ENCODE measurements at regions not wholly inside any gene's neighbourhood (a gene's known extent, or its start where the extent isn't known, plus 50 kb on each side); places are given as distances from the start of the nearest gene placed in this dataset.
"Not testable (repeated sequence)": the region's sequence is repeated elsewhere in the genome, so short reads cannot be mapped to it uniquely, and the experiment has no call there.

DNA sequence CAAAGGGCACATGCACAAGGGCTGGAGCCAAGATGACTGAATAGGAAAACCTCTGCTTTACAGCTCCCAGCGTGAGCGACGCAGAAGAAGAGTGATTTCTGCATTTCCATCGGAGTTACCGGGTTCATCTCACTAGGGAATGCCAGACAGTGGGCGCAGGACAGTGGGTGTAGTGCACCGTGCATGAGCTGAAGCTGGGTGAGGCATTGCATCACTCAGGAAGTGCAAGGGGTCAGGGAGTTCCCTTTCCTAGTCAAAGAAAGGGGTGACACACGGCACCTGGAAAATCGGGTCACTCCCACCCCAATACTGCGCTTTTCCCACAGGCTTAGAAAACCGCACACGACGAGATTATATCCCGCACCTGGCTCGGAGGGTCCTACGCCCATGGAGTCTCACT is 64.5 kb upstream of the HTR1E start:
- not testable (repeated sequence) for DNase-seq (ENCODE audit: low read depth)

DNA sequence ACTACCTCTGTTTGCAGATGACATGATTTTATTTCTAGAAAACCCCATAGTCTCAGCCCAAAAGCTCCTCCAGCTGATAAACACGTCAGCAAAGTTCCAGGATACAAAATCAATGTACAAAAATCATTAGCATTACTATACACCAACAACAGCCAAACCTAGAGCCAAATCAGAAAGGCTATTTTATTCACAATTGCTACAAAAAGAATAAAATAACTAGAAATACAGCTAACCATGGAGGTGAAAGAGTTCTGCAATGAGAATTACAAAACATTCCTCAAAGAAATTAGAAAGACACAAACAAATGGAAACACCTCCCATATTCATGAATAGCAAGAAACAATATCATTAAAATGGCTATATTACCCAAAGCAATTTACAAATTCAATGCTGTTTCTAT is 65.6 kb upstream of the HTR1E start:
- no peak for DNase-seq (ENCODE audit: low read depth)

DNA sequence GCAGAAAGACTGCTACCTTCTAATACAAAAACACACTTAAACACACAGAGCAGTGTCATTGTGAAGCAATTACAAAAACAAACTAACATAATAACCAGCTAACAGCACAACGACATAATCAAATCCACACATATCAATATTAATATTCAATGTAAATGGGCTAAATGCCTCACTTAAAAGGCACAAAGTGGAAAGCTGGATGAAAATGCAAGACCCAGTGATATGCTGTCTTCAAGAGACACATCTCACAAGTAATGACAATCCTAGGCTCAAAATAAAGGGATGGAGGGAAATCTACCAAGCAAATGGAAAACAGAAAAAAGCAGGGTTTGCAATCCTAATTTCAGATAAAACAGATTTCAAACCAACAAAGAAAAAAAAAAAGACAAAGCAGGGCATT is 67.8 kb upstream of the HTR1E start:
- no peak for DNase-seq (ENCODE audit: low read depth)

DNA sequence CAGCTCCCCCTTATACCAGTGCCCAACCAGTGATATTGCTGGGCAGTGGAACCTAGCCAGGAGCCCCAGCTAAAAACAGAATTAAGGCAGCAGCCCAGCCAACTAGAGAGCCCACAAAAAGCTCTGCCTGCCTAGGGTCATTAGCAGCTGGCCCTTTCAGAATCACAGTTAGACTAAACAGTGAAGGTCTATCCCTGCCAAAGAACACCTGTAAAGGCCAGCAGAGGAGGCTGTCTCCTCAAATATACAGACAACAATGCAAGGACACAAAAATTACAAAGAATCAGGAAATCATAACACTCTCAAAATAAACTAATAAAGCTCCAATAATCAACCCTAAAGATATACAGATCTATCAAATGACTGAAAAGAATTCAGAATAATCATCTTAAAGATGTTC is 77.8 kb upstream of the HTR1E start:
- DNase-seq (ENCODE audit: low read depth) = no peak

DNA sequence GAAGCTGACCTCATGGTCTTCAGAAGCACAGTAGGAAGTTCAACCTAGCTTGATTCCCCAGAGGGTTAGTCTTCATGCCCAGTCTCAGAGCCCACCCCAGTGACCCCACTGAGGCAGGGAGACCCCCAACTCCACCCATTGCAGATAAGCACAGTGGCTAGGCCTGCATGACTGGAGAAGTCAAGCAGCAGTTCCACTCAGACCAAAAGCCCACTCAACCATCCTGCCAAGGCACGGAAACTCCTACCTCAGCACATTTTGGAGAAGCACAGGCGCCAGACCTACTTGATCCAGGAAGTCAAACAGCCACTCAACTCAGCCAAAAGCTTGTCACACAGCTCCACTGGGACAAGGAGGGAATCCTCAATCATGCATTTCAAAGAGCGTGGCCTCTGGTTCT is 78.4 kb upstream of the HTR1E start:
- no peak for DNase-seq (ENCODE audit: low read depth)

DNA sequence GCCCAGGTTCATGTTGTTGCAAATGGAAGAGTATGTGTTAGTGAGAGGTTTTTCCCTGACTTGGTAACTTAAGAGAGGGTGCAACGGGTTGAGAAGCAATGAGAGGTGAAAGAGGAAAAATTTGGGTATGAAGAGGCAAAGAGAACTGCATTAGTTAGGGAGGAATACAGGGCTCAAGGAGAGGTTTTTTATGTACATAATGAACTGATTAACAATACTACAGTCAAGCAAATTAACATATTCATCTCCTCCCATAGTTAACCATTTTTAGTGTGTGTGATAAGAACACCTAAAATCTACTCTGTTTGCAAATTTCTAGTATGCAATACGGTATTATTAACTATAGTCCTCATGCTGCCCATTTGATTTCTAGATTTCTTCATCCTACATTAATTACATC is 79.5 kb upstream of the HTR1E start:
- DNase-seq (ENCODE audit: low read depth) = no peak

DNA sequence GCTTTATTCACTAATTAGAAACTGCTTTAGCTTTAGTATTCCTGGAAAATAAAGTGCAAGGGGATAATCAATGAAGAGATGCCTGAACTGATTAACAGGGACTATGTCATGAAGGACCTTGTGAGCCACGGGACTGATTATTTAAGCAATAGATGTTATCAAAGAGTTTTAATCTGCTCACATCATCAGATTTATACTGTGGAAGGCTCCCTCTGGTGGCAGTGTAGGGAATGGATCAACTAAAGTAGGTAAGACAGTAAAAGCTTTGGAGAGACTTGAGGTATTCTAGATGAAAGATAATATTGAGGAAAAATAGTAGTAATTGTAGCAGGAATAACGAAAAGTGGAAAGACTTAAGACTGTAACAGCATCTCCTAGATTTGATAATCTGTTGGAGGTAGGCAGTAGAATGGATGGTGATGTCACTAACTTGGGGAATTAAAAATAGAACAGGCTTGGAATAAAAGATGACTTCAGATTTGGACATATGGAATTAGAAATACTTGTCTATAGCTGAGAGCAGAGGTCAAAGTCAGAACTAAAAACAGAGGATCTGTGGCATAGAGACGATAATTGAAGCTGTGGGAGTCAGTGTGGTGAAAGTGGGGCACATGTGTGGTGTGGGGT is 80.3 kb upstream of the HTR1E start:
- DNase-seq (ENCODE audit: low read depth) = peak; percentile 10

DNA sequence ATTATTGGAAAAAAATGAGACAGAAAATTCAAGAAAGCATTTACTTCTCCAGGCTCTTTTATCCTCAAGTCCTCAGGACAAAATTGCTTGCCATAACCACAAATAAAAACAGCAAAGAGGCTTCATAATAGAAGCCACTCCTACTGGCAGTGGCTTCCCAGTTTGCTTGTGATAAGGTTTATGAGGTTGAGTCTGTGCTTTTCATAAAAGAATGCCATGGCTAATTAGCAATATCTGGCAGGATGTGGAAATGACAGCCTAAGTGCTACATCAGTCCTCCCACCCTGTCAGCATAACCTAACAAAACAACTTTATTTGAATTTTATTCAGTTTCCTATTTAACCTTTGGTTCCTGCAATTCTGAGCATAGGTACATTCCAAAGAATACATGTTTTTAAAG is 80.9 kb upstream of the HTR1E start:
- DNase-seq (ENCODE audit: low read depth) = no peak

DNA sequence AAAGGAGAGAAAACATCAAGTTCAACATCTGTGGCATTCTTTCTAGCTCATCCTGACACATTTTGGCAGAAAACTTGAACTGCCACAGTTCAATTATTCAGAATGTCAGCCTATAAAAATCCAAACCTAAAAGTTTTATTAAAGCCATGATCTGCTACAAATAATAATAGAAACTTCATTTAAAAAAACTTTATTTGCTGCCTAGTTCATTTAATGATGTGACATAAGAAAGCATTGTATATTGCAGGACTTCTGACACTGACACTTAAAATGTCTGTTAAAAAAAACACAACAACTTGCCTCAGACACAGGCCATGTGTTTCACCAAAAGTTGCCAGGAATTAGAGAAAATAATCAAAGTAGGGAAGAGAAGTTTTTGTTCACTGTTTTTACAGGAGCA is 88.3 kb upstream of the HTR1E start:
- DNase-seq (ENCODE audit: low read depth) = no peak

DNA sequence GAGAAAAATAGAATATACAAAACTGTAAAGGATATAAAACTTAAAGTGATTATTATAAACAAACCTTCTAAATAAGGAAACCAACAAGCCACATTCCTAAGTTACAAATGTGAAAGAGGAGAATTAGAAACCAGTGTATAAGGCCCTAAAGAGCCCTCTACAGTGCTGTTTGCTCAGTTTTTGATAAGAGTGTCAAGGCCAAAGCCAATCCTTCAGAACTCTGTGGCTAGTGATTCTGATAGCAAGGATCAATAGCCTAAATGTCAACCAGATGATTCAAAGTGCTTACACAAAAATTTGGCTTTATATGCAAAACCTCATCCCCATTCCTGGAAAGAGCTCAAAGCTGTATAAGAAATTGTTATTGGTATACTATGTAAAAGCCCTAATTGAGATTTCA is 104.6 kb upstream of the HTR1E start:
- no peak for DNase-seq (ENCODE audit: low read depth)

DNA sequence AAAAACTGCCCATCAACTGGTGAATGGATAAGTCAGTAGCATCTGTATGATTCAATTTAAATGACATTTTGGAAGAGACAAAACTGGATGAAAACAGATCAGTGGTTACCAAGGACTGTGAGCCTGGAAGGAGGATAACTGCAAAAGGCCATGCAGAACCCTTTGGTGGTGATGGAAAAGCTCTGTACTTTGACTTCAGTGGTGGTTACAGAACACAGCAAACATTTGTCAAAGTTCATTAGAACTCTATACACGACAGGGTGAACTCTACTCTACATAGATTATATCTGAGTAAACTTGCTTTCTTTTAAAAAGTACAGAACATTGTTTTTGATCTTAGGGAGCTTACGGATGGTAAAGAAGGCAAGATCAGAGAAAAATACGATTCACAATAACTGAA is 111.9 kb upstream of the HTR1E start:
- DNase-seq (ENCODE audit: low read depth) = no peak

DNA sequence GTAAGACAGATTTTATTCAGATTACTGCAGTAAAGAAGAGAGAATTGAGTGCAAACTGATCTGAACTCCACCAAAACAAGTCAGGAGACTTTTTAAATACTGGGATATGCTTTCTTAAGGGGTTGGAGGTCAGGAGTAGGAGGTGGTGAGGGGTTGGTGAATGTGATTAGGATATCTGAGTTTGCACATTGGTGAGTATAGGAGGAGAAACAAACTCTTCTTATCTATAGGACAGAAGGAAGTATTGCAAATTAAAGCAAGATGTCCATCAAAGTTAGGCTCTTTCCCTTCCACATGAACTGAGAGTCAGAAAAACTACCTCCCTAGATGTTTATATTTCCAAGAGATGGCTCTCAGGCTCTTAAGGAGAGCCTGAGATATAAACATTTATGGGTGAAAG is 114.6 kb upstream of the HTR1E start:
- no peak for DNase-seq (ENCODE audit: low read depth)

DNA sequence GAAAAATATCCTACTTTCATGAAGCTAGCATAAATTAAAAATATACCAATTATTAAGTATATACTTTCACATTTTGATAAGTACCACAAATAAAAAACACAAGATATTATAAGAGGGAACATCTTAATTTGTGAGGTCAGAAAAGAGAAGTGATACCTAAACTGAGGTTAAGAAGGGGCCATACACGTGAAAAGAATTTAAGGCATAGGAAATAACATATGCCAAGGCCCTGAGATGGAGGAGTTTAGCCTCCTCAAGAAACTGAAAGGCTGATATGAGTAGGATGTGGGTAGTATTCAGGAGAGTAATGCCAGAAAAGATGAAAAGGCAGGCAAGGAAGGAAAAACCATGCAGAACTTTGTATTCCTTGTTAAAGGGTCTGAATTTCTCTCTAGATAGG is 116.6 kb upstream of the HTR1E start:
- DNase-seq (ENCODE audit: low read depth) = no peak

DNA sequence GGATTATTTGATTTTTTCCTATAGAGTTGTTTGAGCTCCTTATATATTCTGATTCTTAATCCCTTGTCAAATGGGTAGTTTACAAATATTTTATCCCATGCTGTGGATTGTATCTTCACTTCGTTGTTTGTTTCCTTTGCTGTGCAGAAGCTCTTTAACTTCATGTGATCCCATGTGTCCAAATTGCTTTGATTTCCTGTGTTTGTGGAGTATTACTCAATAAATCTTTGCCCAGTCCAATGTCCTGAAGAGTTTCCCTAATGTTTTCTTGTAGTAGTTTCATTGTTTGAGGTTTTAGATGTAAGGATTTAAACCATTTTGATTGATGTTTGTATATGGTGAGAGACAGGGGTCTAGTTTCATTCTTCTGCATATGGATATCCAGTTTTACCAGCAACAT is 143.7 kb upstream of the HTR1E start:
- no peak for DNase-seq (ENCODE audit: low read depth)

DNA sequence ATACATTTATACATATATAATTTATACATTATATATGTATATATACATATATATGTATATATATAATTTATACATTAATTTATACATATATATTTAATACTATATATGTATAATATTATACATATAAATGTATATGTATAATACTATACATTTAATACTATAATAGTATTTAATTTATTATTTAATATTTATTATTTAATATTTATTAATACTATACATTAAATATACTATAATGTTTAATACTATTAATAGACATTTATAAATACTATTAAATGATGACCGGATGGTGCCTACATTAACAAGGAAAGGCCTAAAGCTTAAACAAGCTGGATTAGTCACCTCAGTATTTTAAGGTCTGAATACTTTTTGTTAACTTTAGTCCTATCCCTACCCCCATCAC is 145.9 kb upstream of the HTR1E start:
- DNase-seq (ENCODE audit: low read depth) = no peak

DNA sequence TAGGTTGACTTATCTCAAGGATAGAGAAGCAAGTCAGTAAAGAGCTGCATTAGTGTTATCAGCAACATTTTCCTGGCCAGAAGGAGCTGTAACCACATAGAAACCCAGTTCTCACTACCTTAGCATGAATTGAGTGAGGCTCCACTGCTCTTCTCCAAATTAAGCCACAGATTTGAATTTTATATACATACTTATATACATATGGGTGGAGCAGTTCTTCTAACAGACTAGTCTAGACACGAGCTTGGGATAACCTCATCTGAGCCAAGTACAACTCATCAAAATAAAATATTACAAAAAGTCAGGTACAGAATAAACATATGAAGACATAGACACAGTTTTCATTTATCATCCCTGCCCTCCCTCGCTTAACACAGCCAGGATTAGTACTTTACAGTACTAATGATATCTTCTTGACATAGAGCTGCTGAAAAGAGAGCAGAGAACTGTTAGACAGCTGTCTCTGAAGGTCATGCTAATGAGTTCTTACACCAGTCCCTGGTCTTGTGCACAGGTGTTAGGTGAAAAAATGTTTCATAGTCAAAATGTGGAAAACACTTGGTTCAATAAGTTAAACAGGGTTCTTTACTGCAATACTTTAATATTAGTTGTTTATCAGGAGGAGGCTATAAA is 147.4 kb upstream of the HTR1E start:
- DNase-seq (ENCODE audit: low read depth) = no peak

DNA sequence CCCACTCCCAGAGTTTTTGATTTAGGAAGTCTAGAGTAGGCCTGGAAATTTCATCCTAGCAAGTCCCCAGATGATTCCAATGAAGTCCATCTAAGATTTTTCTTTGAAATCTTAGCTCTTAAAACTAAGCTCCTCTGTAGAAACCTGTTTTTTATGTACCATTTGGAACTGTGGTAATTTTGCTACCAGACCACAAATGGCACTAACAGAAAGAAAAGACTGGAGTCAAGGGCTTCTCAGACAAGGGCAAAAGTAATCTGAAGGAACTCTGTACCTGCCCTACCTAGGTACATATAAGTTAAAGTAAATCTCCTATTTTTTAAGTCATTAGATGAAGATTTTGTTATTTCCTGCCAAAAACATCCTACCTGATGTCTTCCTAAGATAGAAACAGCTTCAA is 155.0 kb upstream of the HTR1E start:
- no peak for DNase-seq (ENCODE audit: low read depth)

DNA sequence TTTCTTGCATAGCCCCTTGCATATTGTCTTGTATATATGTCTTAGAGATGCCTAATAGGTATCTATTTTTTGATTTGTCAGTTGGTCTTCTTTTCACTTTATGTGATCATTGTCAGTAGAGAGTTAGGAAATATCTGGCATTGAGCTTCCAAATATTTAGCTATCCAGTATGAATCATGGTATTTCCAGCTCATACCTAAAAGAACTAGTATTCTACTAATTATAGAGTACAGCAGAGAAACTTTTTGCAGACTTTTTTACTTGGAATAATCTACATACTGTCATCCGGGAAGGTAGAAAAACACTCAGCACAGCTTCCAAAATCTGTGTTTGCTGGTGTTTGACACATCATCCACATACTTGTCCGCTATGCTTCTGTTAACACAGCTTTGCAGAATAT is 156.4 kb upstream of the HTR1E start:
- no peak for DNase-seq (ENCODE audit: low read depth)

DNA sequence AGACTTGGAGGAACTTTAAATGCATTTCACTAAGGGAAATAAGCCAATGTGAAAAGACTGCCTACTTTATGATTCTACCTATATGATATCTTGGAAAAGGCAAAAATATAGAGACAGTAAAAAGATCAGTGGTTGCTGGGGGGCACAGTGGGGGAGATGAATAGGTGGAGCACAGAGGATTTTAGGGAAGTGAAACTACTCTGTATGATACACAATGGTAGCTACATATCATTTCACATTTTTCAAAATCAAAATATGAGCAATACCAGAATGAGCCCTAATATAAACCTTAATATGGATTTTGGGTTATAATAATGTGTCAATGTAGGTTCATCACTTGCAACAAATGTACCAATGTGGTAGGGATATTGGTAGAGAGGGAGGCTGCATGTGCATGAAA is 161.4 kb upstream of the HTR1E start:
- no peak for DNase-seq (ENCODE audit: low read depth)

DNA sequence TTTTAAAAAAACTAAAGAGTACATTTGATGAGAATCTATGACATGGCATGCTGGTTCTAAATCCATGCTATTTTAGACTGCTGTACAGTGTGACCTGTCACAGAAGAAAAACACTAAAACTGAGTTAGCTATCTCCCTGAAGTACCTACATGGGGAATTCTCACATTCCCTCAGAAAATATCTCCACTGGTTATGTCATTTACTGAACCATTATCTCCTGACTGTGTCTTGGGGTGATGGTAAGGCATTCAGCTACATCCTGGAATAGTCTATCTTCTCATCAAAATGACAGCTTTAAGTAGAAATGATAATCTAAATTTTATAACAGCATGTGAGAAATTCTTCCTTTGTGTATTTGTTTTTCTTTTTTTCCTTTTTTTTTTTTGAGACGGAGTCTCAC is 172.1 kb upstream of the HTR1E start:
- DNase-seq (ENCODE audit: low read depth) = no peak

DNA sequence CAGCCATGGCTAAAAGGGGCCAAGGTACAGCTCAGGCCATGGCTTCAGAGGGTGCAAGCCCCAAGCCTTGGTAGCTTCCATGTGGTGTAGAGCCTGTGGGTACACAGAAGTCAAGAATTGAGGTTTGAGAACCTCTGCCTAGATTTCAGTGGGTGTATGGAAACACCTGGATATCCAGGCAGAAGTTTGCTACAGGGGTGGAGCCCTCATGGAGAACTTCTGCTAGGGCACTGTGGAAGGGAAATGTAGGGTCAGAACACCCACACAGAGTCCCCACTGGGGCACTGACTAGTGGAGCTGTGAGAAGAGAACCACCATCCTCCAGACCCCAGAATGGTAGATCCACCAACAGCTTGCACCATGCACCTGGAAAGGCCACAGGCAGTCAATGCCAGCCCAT is 177.4 kb upstream of the HTR1E start:
- DNase-seq (ENCODE audit: low read depth) = not testable (repeated sequence)

DNA sequence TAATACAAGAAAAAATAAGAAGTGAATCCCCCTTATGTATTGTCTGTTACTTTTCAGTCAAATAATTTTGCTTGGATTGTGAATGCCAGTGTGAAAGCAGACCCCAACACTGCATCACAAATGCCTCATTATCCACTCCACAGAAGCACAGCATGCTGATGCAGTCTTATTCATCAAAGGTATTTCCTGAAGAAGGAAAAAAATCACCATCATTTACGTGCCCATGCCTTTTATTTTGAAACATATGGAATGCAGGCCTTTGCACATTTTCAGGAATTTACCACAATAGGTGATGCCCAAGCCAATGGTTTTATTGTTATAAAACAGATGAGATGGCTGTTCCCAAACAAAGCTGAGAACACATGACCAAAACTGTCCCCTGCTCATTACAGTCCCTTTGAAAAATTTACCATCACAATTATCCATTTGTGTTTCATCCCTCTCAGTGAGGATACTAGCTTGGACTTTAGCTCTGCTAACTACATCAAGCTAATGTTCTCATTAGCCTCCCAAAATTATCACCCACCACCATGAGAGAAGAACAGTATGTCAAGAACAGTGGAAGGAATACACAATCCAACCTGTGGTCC is 180.6 kb upstream of the HTR1E start:
- no peak for DNase-seq (ENCODE audit: low read depth)

DNA sequence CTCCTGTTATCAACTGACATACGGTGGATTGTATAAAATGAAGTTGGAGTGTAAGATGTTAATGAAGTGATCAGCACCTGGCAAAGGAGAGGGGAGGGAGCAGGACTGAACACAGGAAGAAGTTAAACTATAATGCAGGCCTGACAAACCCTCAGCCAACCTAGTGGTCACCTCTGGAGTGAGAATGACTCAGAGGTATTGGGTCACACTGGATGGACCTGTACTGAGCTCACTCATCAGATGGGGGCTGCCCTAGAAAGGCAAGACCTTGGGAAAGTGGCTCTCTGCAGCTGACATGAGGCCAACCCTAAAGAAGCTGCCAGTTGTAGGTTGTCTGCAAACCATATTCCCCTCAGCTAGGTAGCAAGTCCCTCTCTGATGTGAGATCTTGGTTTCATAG is 193.3 kb upstream of the HTR1E start:
- DNase-seq (ENCODE audit: low read depth) = no peak

DNA sequence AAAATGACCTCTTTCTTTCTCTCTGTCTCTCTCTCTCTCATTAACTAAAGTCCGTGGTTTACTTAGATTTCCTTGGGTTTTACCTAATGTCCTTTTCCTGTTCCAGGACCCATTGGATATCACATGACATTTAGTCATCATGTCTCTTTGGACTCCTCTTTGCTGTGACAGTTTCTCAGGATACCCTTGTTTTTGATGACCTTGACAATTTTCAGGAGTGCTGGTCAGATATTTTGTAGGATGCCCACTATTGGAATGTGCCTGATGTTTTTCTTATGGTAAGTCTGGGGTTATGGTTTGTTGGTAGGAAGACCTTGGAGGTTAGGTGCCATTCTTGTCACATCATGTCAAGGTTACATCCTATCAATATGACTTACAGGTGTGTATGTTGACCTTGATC is 199.2 kb upstream of the HTR1E start:
- DNase-seq (ENCODE audit: low read depth) = no peak

Data from HS-5 (cell line).